OCI-LY3 (cell line): ENCODE measurements at regions not wholly inside any gene's neighbourhood (a gene's known extent, or its start where the extent isn't known, plus 50 kb on each side); places are given as distances from the start of the nearest gene placed in this dataset.

Experiments used
- H2AFZ ChIP-seq: fragments of 200-600, 300-600 bp; shearing (Covaris generic); 2 replicates; pipeline ENCODE4 v1.6.0; 2014; ENCODE audit warnings: antibody characterized with exemption, low read depth, low read length
- H3K27ac ChIP-seq: fragments of 200-600, 300-600 bp; sonication (generic); 2 replicates; pipeline ENCODE4 v1.5.1; 2014; ENCODE audit warnings: mild to moderate bottlenecking, low read length, moderate library complexity, mixed read lengths
- H3K27me3 ChIP-seq: fragments of 200-600, 300-600 bp; sonication (generic); 2 replicates; pipeline ENCODE4 v1.6.1; 2014; ENCODE audit warnings: low read depth, low read length, mixed read lengths
- H3K36me3 ChIP-seq: fragments of 200-600, 300-600 bp; sonication (generic); replicated peaks from 2 replicates; pipeline ENCODE3; 2014; ENCODE audit warnings: low read depth, low read length, mixed read lengths
- H3K4me1 ChIP-seq: fragments of 300-600, 200-600 bp; sonication (generic); 2 replicates; pipeline ENCODE4 v1.6.1; 2014; ENCODE audit warnings: low read length, mixed read lengths
- H3K4me2 ChIP-seq: fragments of 200-600, 300-600 bp; sonication (generic); 2 replicates; pipeline ENCODE4 v1.6.1; 2014; ENCODE audit warnings: low read length, mixed read lengths
- H3K4me3 ChIP-seq: fragments of 300-600, 200-600 bp; sonication (generic); 2 replicates; pipeline ENCODE4 v1.5.1; 2014; ENCODE audit warnings: antibody characterized with exemption, mild to moderate bottlenecking, low read length, moderate library complexity
- H3K79me2 ChIP-seq: fragments of 300-600, 200-600 bp; shearing (Covaris generic); 2 replicates; pipeline ENCODE4 v1.6.1; 2014; ENCODE audit warnings: mild to moderate bottlenecking, low read length, mixed read lengths
- H3K9ac ChIP-seq: fragments of 300-600, 200-600 bp; shearing (Covaris generic); 2 replicates; pipeline ENCODE4 v1.6.0; 2014; ENCODE audit warnings: mild to moderate bottlenecking, low read length, moderate library complexity
- H3K9me3 ChIP-seq: fragments of 200-600, 300-600 bp; shearing (Covaris generic); 2 replicates; pipeline ENCODE4 v1.6.1; 2014; ENCODE audit warnings: low read length, mixed read lengths; ENCODE audit not compliant: insufficient read depth
- H4K20me1 ChIP-seq: fragments of 200-600, 300-600 bp; sonication (generic); 2 replicates; pipeline ENCODE4 v1.6.1; 2016; ENCODE audit warnings: low read length, mixed read lengths; ENCODE audit not compliant: insufficient read depth
- CTCF ChIP-seq: fragments of 200-600, 300-600 bp; sonication (generic); IDR thresholded peaks from 2 replicates; pipeline ENCODE4 v1.5.1; 2014; ENCODE audit warnings: antibody characterized with exemption, low read length, low read depth
- EZH2phosphoT487 ChIP-seq: fragments of 200-600 bp; shearing (Covaris generic); IDR thresholded peaks from 2 replicates; pipeline ENCODE4 v1.6.1; 2018; ENCODE audit warnings: antibody characterized with exemption, mixed run types, low read depth

GRCh38 chrX:12010436-12010835 is 127.8 kb upstream of the FRMPD4 start:
- Histone ChIP-seq H3K4me2 (no peak overlapping the region), H2AFZ (no peak overlapping the region), H3K9me3 (no peaks in the 10 kb centered on the region), H4K20me1 (no peaks in the 10 kb centered on the region), H3K79me2 (no peaks in the 10 kb centered on the region), H3K4me3 (no peak overlapping the region), H3K27me3 (no peaks in the 10 kb centered on the region), H3K9ac (no peak overlapping the region), H3K27ac (no peak overlapping the region), H3K4me1 (no peaks in the 10 kb centered on the region), H3K36me3 (no peaks in the 10 kb centered on the region)
- no peak for TF ChIP-seq CTCF

- Histone ChIP-seq H3K9me3 (no peaks in the 10 kb centered on the region), H3K27me3 (no peaks in the 10 kb centered on the region), H3K4me1 (no peaks in the 10 kb centered on the region), H3K4me3 (no peak overlapping the region), H2AFZ (no peak overlapping the region), H3K4me2 (no peak overlapping the region), H3K36me3 (no peaks in the 10 kb centered on the region), H4K20me1 (no peaks in the 10 kb centered on the region), H3K79me2 (no peaks in the 10 kb centered on the region), H3K27ac (no peak overlapping the region), H3K9ac (no peak overlapping the region)
- TF ChIP-seq CTCF: no peak
- no peak for TF ChIP-seq EZH2phosphoT487
Observed at GRCh38 chrX:12011075-12011474, 127.2 kb upstream of the FRMPD4 start.

DNA sequence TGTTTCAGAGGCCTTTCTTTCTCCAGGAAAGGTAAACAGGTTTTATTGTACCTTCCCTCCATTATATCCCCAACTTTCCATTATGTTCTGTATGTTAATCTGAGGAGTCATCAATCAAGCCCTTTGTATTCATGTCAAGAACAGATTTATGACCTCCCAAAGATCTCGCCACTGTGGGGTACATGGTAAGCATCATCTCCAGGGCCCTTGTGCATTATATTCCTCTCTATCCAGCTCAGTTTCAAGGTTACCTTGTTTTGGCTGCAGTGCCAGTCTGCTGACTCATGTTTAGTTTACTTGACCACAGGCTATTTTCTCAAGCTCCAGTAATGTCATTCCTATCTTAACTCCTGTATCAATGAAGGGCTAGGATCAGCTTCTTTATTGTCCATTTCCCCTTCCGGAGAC is 125.1 kb upstream of the FRMPD4 start:
- no peak overlapping the region for H3K27ac ChIP-seq
- TF ChIP-seq EZH2phosphoT487 (no peak), CTCF (no peak)

DNA sequence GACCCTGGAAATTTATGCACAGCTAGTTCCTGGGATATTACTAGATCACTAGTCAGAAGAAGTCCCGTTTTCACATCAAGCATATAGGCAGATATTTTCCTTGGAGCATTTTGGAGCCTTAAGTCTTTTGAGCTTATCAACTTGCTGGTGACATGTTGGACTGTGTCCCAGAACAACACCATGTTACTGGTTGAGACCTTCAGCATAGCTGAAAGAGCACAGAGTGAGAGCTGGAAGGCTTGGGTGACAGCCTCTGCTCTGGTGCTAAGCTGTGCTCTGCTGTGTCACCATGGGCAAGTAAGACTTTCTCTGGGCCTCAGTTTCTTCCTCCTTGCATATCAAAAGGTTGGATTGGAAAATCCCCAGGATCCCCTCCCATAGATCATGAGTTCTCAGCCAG is 116.6 kb upstream of the FRMPD4 start:
- Histone ChIP-seq H3K36me3 (no peaks in the 10 kb centered on the region), H3K27ac (no peak overlapping the region), H3K4me2 (no peak overlapping the region), H3K9me3 (no peaks in the 10 kb centered on the region), H3K9ac (no peak overlapping the region), H3K4me3 (no peak overlapping the region), H3K4me1 (no peaks in the 10 kb centered on the region), H4K20me1 (no peaks in the 10 kb centered on the region), H3K27me3 (no peaks in the 10 kb centered on the region), H2AFZ (no peak overlapping the region), H3K79me2 (no peaks in the 10 kb centered on the region)
- no peak for TF ChIP-seq EZH2phosphoT487
- TF ChIP-seq CTCF: no peak

More for the DNA sequence above, 125.1 kb upstream of the FRMPD4 start:
- Histone ChIP-seq H3K4me2 (no peak overlapping the region), H4K20me1 (no peaks in the 10 kb centered on the region), H3K9me3 (no peaks in the 10 kb centered on the region), H3K9ac (no peak overlapping the region), H3K4me1 (no peaks in the 10 kb centered on the region), H3K79me2 (no peaks in the 10 kb centered on the region), H3K4me3 (no peak overlapping the region), H2AFZ (no peak overlapping the region), H3K27me3 (no peaks in the 10 kb centered on the region), H3K36me3 (no peaks in the 10 kb centered on the region)
